Psoas muscle (tissue), 7 donors: ENCODE measurements at regions not wholly inside any gene's neighbourhood (a gene's known extent, or its start where the extent isn't known, plus 50 kb on each side); places are given as distances from the start of the nearest gene placed in this dataset.

Experiments
- ATAC-seq, 4 donors: fragments of 200-7000 bp; cut with Tn5 transposase; one replicate each; pipeline ENCODE4 v1.9.1; 2020; ENCODE audit warnings: moderate library complexity in 3 of 4, mild to moderate bottlenecking in 2 of 4
- DNase-seq, 2 donors: peaks; one replicate each; pipeline ENCODE4 v3.0.0-alpha.2; 2020
- H3K27ac ChIP-seq: fragments of 200-600 bp; one replicate; pipeline ENCODE4 v1.8.0; 2022
- H3K27me3 ChIP-seq, 3 donors: fragments of 200-600 bp in 1 of 3; one replicate each; pipeline versions ENCODE4 v1.6.1 to v1.8.0; 2013 to 2022; ENCODE audit warnings: low read length in 2 of 3, mild to moderate bottlenecking in 2 of 3, moderate library complexity in 1 of 3; ENCODE audit not compliant: insufficient read depth in 3 of 3
- H3K36me3 ChIP-seq, 2 donors: fragments of 200-600 bp in 1 of 2; one replicate each; pipeline versions ENCODE4 v1.6.1 to v1.8.0; 2013 to 2022; ENCODE audit warnings: low read depth in 1 of 2, mild to moderate bottlenecking in 1 of 2, moderate library complexity in 1 of 2; ENCODE audit not compliant: insufficient read depth in 1 of 2
- H3K4me1 ChIP-seq: fragments of 200-600 bp; one replicate; pipeline ENCODE4 v1.8.0; 2022
- H3K4me3 ChIP-seq: fragments of 200-600 bp; one replicate; pipeline ENCODE4 v1.8.0; 2022; ENCODE audit warnings: mild to moderate bottlenecking
- H3K9me3 ChIP-seq: fragments of 200-600 bp; one replicate; pipeline ENCODE4 v1.8.0; 2022
- WGBS, 3 donors: extraction: QIAGEN DNeasy Blood & Tissue Kit; methylation state at CpG; one replicate each; pipeline versions ENCODE4 v1.1.6 to v1.1.7; 2013; 5-methylcytosine and 5-hydroxymethylcytosine counted together
- intact Hi-C, 2 donors: fragments of 100-400 bp; cut with DNase I; formaldehyde crosslinking; loops; one replicate each; pipeline versions ENCODE4 v1.11.0 to v1.14.2; 2022
- TF ChIP-seq, protein P1 (sequence below): fragments of 200-600 bp; IDR thresholded peaks from one replicate; pipeline ENCODE4 v1.8.0; 2022; ENCODE audit warnings: antibody characterized with exemption
- donor health status: healthy with polysubstance abuse.
- donor health status: DM: no; HTN: no; CAD: no; lungs with moderate emphysema.
- donor health status: Bipolar disorder and iron deficiency.
- donor health status: healthy.
- donor health status: DM: yes; HTN: yes; CAD: no.
- donor health status: DM: no; HTN: no; CAD: no.
- donor health status: DM: yes; HTN: yes; CAD: no.

DNA sequence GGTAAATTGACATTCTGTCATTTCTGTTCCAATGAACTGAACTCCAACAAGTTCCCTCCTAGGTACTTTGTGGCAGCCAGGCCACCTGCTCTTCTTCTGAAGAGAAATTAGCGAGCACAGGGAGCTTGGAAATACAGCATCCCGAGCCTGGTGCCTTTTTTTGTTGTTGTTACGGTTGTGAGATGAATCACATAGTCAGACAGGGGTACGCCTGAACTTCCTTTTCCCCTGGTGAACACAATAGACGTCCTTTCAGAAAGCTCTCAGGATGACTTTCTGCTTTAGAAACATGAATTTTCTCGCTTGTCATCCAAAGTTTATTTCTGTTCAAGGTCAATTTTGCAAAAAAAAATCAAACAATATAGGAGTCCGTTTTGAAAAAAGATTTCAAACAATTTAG lies 53.9 kb upstream of the XYLT1 start:
- no peak for DNase-seq
- Histone ChIP-seq H3K4me3 (no peak overlapping the region), H3K27me3 (peaks cover 0 to 2% (median 0%) of the 10 kb centered on the region in 3 donors), H3K9me3 (no peaks in the 10 kb centered on the region), H3K4me1 (no peaks in the 10 kb centered on the region), H3K36me3 (no peaks in the 10 kb centered on the region), H3K27ac (no peak overlapping the region)
- WGBS, 3 donors = 57 to 61% (median 60%) methylated on average over 7 of the region's 7 CpGs
- no peak for ATAC-seq
- TF ChIP-seq, protein P1, sequence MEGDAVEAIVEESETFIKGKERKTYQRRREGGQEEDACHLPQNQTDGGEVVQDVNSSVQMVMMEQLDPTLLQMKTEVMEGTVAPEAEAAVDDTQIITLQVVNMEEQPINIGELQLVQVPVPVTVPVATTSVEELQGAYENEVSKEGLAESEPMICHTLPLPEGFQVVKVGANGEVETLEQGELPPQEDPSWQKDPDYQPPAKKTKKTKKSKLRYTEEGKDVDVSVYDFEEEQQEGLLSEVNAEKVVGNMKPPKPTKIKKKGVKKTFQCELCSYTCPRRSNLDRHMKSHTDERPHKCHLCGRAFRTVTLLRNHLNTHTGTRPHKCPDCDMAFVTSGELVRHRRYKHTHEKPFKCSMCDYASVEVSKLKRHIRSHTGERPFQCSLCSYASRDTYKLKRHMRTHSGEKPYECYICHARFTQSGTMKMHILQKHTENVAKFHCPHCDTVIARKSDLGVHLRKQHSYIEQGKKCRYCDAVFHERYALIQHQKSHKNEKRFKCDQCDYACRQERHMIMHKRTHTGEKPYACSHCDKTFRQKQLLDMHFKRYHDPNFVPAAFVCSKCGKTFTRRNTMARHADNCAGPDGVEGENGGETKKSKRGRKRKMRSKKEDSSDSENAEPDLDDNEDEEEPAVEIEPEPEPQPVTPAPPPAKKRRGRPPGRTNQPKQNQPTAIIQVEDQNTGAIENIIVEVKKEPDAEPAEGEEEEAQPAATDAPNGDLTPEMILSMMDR = no peak
- intact Hi-C loops = no loop called here

DNA sequence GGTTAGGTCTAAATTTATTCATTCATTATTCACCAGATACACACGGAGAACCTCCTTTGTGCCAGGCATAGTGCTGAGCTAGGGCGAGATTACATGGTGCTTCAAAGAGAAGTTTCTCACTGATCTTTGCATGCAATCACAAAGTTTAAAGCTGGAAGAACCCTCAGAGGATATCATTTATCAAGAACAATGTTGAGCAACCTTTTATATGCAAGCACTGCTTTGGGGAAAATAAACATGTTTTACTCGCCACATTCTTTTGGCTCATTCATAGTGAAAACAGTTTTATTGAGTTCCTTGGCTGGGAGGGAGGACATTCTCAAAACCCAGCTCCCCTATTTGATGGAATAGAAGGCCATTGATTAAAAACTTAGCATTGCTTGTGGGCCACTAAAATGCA lies 49.8 kb upstream of the XYLT1 start:
- DNase-seq = no peak
- intact Hi-C loops = no loop called here
- H3K36me3 ChIP-seq = no peaks in the 10 kb centered on the region
- ATAC-seq = no peak
- H3K4me3 ChIP-seq = no peak overlapping the region
- peaks cover 0 to 4% (median 0%) of the 10 kb centered on the region in 3 donors for H3K27me3 ChIP-seq
- H3K9me3 ChIP-seq = no peaks in the 10 kb centered on the region
- H3K27ac ChIP-seq = no peak overlapping the region
- TF ChIP-seq, protein P1 = no peak
- H3K4me1 ChIP-seq = no peaks in the 10 kb centered on the region
- WGBS, 3 donors = 35 to 50% (median 43%) methylated on average over 3 of the region's 3 CpGs
